HG02852 (cell line): ENCODE measurements at regions not wholly inside any gene's neighbourhood (a gene's known extent, or its start where the extent isn't known, plus 50 kb on each side); places are given as distances from the start of the nearest gene placed in this dataset.
"Not testable (repeated sequence)": the region's sequence is repeated elsewhere in the genome, so short reads cannot be mapped to it uniquely, and the experiment has no call there.

Source experiments
- ATAC-seq: cut with Tn5 transposase; IDR thresholded peaks from one replicate; pipeline ENCODE4 v1.9.1; 2021; ENCODE audit warnings: mild to moderate bottlenecking, moderate library complexity; ENCODE audit not compliant: unreplicated experiment

GRCh38 chr19:14285726-14286125 lies 79.8 kb upstream of the ADGRL1 start:
- ATAC-seq = not testable (repeated sequence)

DNA sequence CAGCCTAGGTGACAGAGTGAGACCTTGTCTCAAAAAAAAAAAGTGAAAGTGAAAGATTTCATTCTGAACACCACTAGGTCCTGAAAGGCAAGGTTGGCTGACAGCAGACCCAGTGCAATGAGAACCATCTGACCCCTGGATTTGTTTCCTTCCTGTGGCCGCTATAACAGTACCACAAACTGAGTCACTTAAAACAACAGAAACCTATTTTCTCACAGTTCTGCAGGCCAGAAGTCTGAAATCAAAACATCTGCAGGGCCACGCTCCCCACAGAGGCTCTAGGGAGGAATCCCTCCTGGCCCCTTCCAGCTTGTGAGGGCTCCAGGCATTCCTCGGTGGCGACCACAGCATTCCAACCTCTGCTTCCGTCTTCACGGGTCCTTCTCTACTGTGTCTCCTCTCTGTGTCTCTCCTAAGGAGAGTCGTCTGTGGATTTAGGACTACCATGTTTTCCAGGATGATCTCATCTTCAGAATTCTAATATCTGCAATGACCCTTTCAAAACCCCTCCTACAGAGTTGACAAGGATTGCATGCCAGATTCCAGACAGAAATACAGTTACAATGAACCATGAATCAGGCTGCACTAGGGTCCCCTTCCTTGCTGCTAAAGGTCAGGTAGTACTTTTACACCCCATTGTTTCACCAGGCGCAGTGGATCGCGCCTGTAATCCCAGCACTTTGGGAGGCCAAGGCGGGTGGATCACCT lies 78.0 kb upstream of the ADGRL1 start:
- peak; percentile 81 for ATAC-seq

DNA sequence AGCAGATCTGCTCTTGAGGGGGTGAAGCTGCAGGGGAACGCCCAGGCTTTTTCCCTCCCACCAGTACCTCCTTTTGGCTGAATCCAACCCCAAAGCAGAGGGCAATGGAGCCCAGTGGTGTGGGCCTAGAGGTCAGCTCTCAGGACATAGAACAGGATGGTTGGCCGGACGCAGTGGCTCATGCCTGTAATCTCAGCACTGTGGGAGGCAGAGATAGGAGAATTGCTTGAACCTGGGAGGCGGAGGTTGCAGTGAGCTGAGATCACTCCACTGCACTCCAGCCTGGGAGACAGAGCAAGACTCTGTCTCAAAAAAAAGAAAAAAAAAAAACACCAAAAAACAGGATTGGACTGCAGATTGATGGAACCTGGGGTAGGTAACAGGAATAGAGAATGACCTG lies 73.3 kb upstream of the ADGRL1 start:
- ATAC-seq = not testable (repeated sequence)

- ATAC-seq = no peak
Measured at GRCh38 chr19:14277608-14278007, 71.6 kb upstream of the ADGRL1 start.

GRCh38 chr19:14275823-14276222 lies 69.9 kb upstream of the ADGRL1 start:
- ATAC-seq = not testable (repeated sequence)

GRCh38 chr19:14272623-14273022 lies 66.7 kb upstream of the ADGRL1 start:
- ATAC-seq = no peak

DNA sequence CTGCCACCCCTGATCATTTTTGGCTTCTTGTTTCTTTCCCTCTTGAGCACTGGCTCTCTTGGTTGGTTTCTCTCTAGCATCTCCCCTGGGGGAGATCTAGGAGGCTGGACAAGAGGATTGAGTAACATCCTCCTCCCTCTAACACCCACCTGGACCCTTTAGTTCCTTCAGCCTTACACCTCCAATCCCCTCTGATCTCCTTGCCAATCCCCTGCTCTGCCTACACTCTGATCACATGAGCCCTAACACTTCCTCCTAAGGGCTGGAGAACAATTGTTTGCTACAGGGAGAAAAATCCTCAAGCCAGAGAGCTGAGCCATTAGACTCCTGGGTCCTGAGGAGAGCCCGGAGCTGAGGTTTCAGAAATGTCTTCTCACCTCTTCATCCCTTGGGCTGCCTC lies 65.9 kb upstream of the ADGRL1 start:
- no peak for ATAC-seq

- ATAC-seq = not testable (repeated sequence)
Measured at GRCh38 chr19:14270557-14270956, 64.6 kb upstream of the ADGRL1 start.

GRCh38 chr19:14267224-14267741 lies 61.3 kb upstream of the ADGRL1 start:
- no peak for ATAC-seq

GRCh38 chr19:14266208-14266607 lies 60.2 kb upstream of the ADGRL1 start:
- ATAC-seq = not testable (repeated sequence)

GRCh38 chr19:14265290-14266036 lies 59.5 kb upstream of the ADGRL1 start:
- ATAC-seq = no peak

DNA sequence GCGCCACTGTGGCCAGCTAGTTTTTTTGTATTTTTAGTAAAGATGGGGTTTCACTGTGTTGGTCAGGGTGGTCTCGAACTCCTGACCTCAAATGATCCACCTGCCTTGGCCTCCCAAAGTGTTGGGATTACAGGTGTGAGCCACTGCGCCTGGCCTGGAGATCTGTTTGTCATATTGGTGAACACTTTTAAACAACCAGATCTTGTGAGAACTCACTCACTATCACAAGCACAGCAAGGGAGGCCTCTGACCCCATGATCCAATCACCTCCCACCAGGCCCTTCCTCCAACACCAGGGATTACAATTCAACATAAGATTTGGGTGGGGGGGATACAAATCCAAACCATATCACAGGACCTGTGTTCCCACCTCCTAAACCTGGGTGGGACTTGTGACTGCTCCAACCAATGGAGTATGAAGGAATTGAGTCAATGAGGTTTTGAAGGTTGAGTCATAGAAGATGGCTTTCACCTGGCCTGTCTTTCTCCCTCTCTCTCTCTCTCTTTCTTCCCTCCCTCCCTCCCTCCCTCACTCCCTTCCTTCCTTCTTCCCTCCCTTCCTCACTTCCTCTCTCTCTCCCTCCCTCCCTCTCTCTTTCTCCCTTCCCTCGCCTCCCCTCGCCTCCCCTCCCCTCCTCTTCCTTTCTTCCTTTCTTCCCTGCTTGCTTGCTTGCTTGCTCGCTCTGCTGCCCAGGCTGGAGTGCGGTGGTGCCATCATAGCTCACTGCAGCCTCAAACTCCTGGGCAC lies 50.1 kb upstream of the ADGRL1 start:
- not testable (repeated sequence) for ATAC-seq
